B cell (primary cell): ENCODE measurements at regions not wholly inside any gene's neighbourhood (a gene's known extent, or its start where the extent isn't known, plus 50 kb on each side); places are given as distances from the start of the nearest gene placed in this dataset.

Experiments used
- ATAC-seq: fragments of 200-7000 bp; cut with Tn5 transposase; one replicate; pipeline ENCODE4 v1.10.0; 2021; ENCODE audit warnings: low read depth, mild to moderate bottlenecking, moderate number of reproducible peaks, moderate library complexity
- CTCF ChIA-PET: fragments of 350-600 bp; sonication (Branson Sonifier 250); formaldehyde crosslinking; loops from one replicate; lab custom pipeline; 2021; ENCODE audit warnings: antibody characterized with exemption, inconsistent platforms; lab: Charles Lee
- POLR2A ChIA-PET: fragments of 350-600 bp; sonication (Branson Sonifier 250); formaldehyde crosslinking; loops from one replicate; lab custom pipeline; 2021; ENCODE audit warnings: antibody characterized with exemption; lab: Charles Lee
- DNase-seq: peaks from one replicate; pipeline ENCODE4 v3.0.0; 2013
- H2AFZ ChIP-seq: 2 replicates; pipeline ENCODE4 v1.6.1; 2012; ENCODE audit warnings: mild to moderate bottlenecking, low read depth, low read length; ENCODE audit not compliant: insufficient read depth, poor library complexity, severe bottlenecking
- H3K27ac ChIP-seq, 2 donors: 1 replicate in 1 of 2; 2 replicates in 1 of 2; pipeline ENCODE4 v1.5.1; 2012 to 2013; ENCODE audit warnings: low read length in 2 of 2, mild to moderate bottlenecking in 2 of 2, moderate library complexity in 1 of 2
- H3K27me3 ChIP-seq, 4 experiments: fragments of 200-600 bp in 1 of 4; sonication (generic) in 1 of 4; replicated peaks in 1 of 4; 1 replicate in 2 of 4; 2 replicates in 2 of 4; pipeline versions ENCODE4 v1.6.1 to v1.7.0; 2013 to 2016; ENCODE audit warnings: low read length in 3 of 4, mild to moderate bottlenecking in 2 of 4, mixed read lengths in 1 of 4, moderate library complexity in 1 of 4; ENCODE audit not compliant: insufficient read depth in 4 of 4, control insufficient read depth in 3 of 4; ENCODE audit errors: control extremely low read depth in 1 of 4
- H3K36me3 ChIP-seq, 2 experiments: replicated peaks in 1 of 2; 1 replicate in 1 of 2; 2 replicates in 1 of 2; pipeline versions ENCODE4 v1.6.1 to v1.7.1; 2013; ENCODE audit warnings: low read length in 1 of 2; ENCODE audit not compliant: insufficient read depth in 2 of 2, control insufficient read depth in 1 of 2; ENCODE audit errors: control extremely low read depth in 1 of 2, extremely low read depth in 1 of 2
- H3K4me1 ChIP-seq, 2 donors: fragments of 200-600 bp in 1 of 2; sonication (generic) in 1 of 2; 1 replicate in 1 of 2; 2 replicates in 1 of 2; pipeline versions ENCODE4 v1.5.1 to v1.6.1; 2013 to 2017; ENCODE audit warnings: low read length in 2 of 2; ENCODE audit not compliant: control insufficient read depth in 2 of 2, insufficient read depth in 2 of 2
- H3K4me2 ChIP-seq: replicated peaks from 2 replicates; pipeline ENCODE3; 2012; ENCODE audit warnings: mild to moderate bottlenecking, low read depth, low read length; ENCODE audit not compliant: poor library complexity, severe bottlenecking
- H3K4me3 ChIP-seq, 5 experiments: fragments of 200-600 bp in 1 of 5; sonication (generic) in 1 of 5; 1 replicate in 3 of 5; 2 replicates in 2 of 5; pipeline versions ENCODE4 v1.5.1 to v1.7.0; 2011 to 2016; ENCODE audit warnings: low read length in 4 of 5, mild to moderate bottlenecking in 4 of 5, low read depth in 2 of 5, control low read depth in 1 of 5, moderate library complexity in 1 of 5; ENCODE audit not compliant: insufficient read depth in 1 of 5; ENCODE audit errors: control extremely low read depth in 1 of 5, extremely low read depth in 1 of 5
- H3K79me2 ChIP-seq: fragments of 200-600 bp; sonication (generic); one replicate; pipeline ENCODE4 v1.6.0; 2016; ENCODE audit warnings: low read length; ENCODE audit not compliant: control insufficient read depth, insufficient read depth
- H3K9ac ChIP-seq: fragments of 200-600 bp; sonication (generic); 2 replicates; pipeline ENCODE4 v1.6.1; 2017; ENCODE audit warnings: mild to moderate bottlenecking, low read length, moderate library complexity
- H3K9me3 ChIP-seq, 3 donors: one replicate each; pipeline versions ENCODE4 v1.6.1 to v1.7.1; 2013; ENCODE audit warnings: low read length in 2 of 3; ENCODE audit not compliant: control insufficient read depth in 2 of 3, insufficient read depth in 1 of 3; ENCODE audit errors: control extremely low read depth in 1 of 3
- H4K20me1 ChIP-seq: 2 replicates; pipeline ENCODE4 v1.6.0; 2012; ENCODE audit warnings: mild to moderate bottlenecking, low read length; ENCODE audit not compliant: insufficient read depth, control insufficient read depth, poor library complexity, severe bottlenecking
- H3K27ac Mint-ChIP-seq: one replicate; pipeline ENCODE4 v1.8.0; 2021; ENCODE audit warnings: mixed read lengths
- H3K27me3 Mint-ChIP-seq: one replicate; pipeline ENCODE4 v1.8.0; 2021; ENCODE audit warnings: mixed read lengths
- H3K4me1 Mint-ChIP-seq: one replicate; pipeline ENCODE4 v1.8.0; 2021; ENCODE audit warnings: mixed read lengths
- H3K4me3 Mint-ChIP-seq: one replicate; pipeline ENCODE4 v1.8.0; 2021; ENCODE audit warnings: mixed read lengths
- H3K9me3 Mint-ChIP-seq: one replicate; pipeline ENCODE4 v1.8.0; 2022; ENCODE audit warnings: mixed read lengths; ENCODE audit not compliant: insufficient read depth
- CTCF ChIP-seq: fragments of 200-600 bp; IDR thresholded peaks from one replicate; pipeline ENCODE4 v1.8.0; 2022; ENCODE audit warnings: antibody characterized with exemption, mild to moderate bottlenecking
- EZH2 ChIP-seq: IDR thresholded peaks from 2 replicates; pipeline ENCODE4 v1.6.1; 2012; ENCODE audit warnings: borderline replicate concordance, low read depth, mild to moderate bottlenecking, moderate library complexity, low read length; ENCODE audit not compliant: insufficient read depth, poor library complexity, severe bottlenecking
- WGBS: methylation state at CpG from one replicate; pipeline ENCODE4 v1.1.5; 2013; ENCODE audit warnings: missing lambda C conversion rate; ENCODE audit not compliant: insufficient coverage; 5-methylcytosine and 5-hydroxymethylcytosine counted together
- intact Hi-C: fragments of 100-400 bp; cut with micrococcal nuclease; formaldehyde crosslinking; loops from one replicate; pipeline ENCODE4 v1.10.0; 2022

- POLR2A ChIA-PET = no interaction called here
- H4K20me1 ChIP-seq = no peaks in the 10 kb centered on the region
- DNase-seq (no peak), ATAC-seq (no peak)
- no peaks in the 10 kb centered on the region for H3K4me1 Mint-ChIP-seq
- no peak overlapping the region for H3K27ac ChIP-seq
- no peak overlapping the region for H3K9ac ChIP-seq
- CTCF ChIA-PET = no interaction called here
- no peaks in the 10 kb centered on the region for H3K36me3 ChIP-seq
- no peak overlapping the region for H3K4me3 ChIP-seq
- WGBS = no CpG with 5 or more reads among the region's 3 CpGs
- H3K9me3 ChIP-seq = no peaks in the 10 kb centered on the region
- H3K9me3 Mint-ChIP-seq = no peaks in the 10 kb centered on the region
- intact Hi-C loops = no loop called here
- H3K27me3 Mint-ChIP-seq = peaks cover 2% of the 10 kb centered on the region
- TF ChIP-seq EZH2 = no peak
- TF ChIP-seq CTCF = no peak
- H3K4me3 Mint-ChIP-seq = no peak overlapping the region
- no peak overlapping the region for H2AFZ ChIP-seq
- no peak overlapping the region for H3K4me2 ChIP-seq
- H3K27me3 ChIP-seq = no peaks in the 10 kb centered on the region
- H3K27ac Mint-ChIP-seq = no peak overlapping the region
- no peaks in the 10 kb centered on the region for H3K79me2 ChIP-seq
- H3K4me1 ChIP-seq = no peaks in the 10 kb centered on the region
Measured at GRCh38 chrX:39372115-39372514, 570.9 kb downstream of the MID1IP1 start.

- DNase-seq (no peak), ATAC-seq (no peak)
- ChIA-PET CTCF (interaction anchor here (0.5 kb wide), 1 partner anchor 45 kb away, joined by 3 read pairs; no protein-coding TSS in a partner anchor), POLR2A (interaction anchor here (0.6 kb wide), 1 partner anchor 45 kb away, joined by 5 read pairs; no protein-coding TSS in a partner anchor)
- no peaks in the 10 kb centered on the region for H3K4me1 ChIP-seq
- no peak overlapping the region for H3K4me3 ChIP-seq
- Mint-ChIP-seq H3K4me1 (no peaks in the 10 kb centered on the region), H3K27me3 (peaks cover 8% of the 10 kb centered on the region), H3K27ac (no peak overlapping the region), H3K4me3 (no peak overlapping the region), H3K9me3 (peaks cover 2% of the 10 kb centered on the region)
- H3K9me3 ChIP-seq = peaks cover 0 to 3% (median 0%) of the 10 kb centered on the region in 3 donors
- intact Hi-C loops = no loop called here
- no peaks in the 10 kb centered on the region for H4K20me1 ChIP-seq
- no peaks in the 10 kb centered on the region for H3K79me2 ChIP-seq
- H3K27ac ChIP-seq = no peak overlapping the region
- no peaks in the 10 kb centered on the region for H3K27me3 ChIP-seq
- H3K36me3 ChIP-seq = no peaks in the 10 kb centered on the region
- no peak overlapping the region for H3K9ac ChIP-seq
- no peak overlapping the region for H2AFZ ChIP-seq
- TF ChIP-seq CTCF (no peak), EZH2 (no peak)
- no peak overlapping the region for H3K4me2 ChIP-seq
Measured at GRCh38 chrX:39377157-39377556, 575.9 kb downstream of the MID1IP1 start.
